ENCODE measurements at regions not wholly inside any gene's neighbourhood (a gene's known extent, or its start where the extent isn't known, plus 50 kb on each side); places are given as distances from the start of the nearest gene placed in this dataset.

- no peak for TF ChIP-seq CTCF (IDR thresholded peaks at IDR 0.05)
- TF ChIP-seq POLR2A (IDR thresholded peaks at IDR 0.05), result no peak
Measured at GRCh38 chr6:86474081-86474480, 463.2 kb upstream of the HTR1E start.
